Breast epithelium (tissue), 4 donors: ENCODE measurements at regions not wholly inside any gene's neighbourhood (a gene's known extent, or its start where the extent isn't known, plus 50 kb on each side); places are given as distances from the start of the nearest gene placed in this dataset.

Source experiments
- DNase-seq, 2 donors: peaks; one replicate each; pipeline ENCODE4 v3.0.0-alpha.2; 2019; ENCODE audit warnings: low spot score in 2 of 2
- H3K27ac ChIP-seq, 2 donors: fragments of 200-600 bp; sonication (generic) in 1 of 2; one replicate each; pipeline ENCODE4 v1.5.1; 2016 to 2019; ENCODE audit warnings: mild to moderate bottlenecking in 1 of 2
- H3K27me3 ChIP-seq, 2 donors: fragments of 200-600 bp; sonication (generic) in 1 of 2; one replicate each; pipeline versions ENCODE4 v1.5.1 to v1.6.0; 2017 to 2019; ENCODE audit warnings: control low read depth in 1 of 2, mild to moderate bottlenecking in 1 of 2
- H3K36me3 ChIP-seq: fragments of 200-600 bp; one replicate; pipeline ENCODE4 v1.5.1; 2019
- H3K4me1 ChIP-seq, 2 donors: fragments of 200-600 bp; sonication (generic); one replicate each; pipeline ENCODE4 v1.5.1; 2016 to 2019; ENCODE audit warnings: control low read depth in 1 of 2
- H3K4me3 ChIP-seq, 3 donors: fragments of 200-600 bp; sonication (generic); 1 replicate in 2 of 3; 2 replicates in 1 of 3; pipeline ENCODE4 v1.5.1; 2016 to 2019; ENCODE audit warnings: mild to moderate bottlenecking in 3 of 3, moderate library complexity in 2 of 3
- H3K9me3 ChIP-seq, 2 donors: fragments of 200-600 bp; sonication (generic) in 1 of 2; one replicate each; pipeline ENCODE4 v1.5.1; 2016 to 2019; ENCODE audit warnings: control low read depth in 1 of 2
- CTCF ChIP-seq, 3 donors: fragments of 450-650 bp; IDR thresholded peaks; one replicate each; pipeline ENCODE4 v1.5.1; 2016 to 2017; ENCODE audit warnings: antibody characterized with exemption in 3 of 3, mild to moderate bottlenecking in 3 of 3, moderate library complexity in 3 of 3
- POLR2A ChIP-seq: fragments of 450-650 bp; IDR thresholded peaks from one replicate; pipeline ENCODE4 v1.6.1; 2016; ENCODE audit warnings: antibody characterized with exemption, mild to moderate bottlenecking, moderate library complexity
- POLR2AphosphoS5 ChIP-seq, 3 donors: sonication (generic); formaldehyde crosslinking; IDR thresholded peaks; one replicate each; pipeline ENCODE4 v1.6.1; 2017; ENCODE audit warnings: antibody characterized with exemption in 3 of 3
- intact Hi-C: fragments of 100-400 bp; cut with DNase I; formaldehyde crosslinking; loops from one replicate; pipeline ENCODE4 v1.15.1; 2023; ENCODE audit warnings: low total_unique reads

- no peaks in the 10 kb centered on the region for H3K9me3 ChIP-seq
- H3K27me3 ChIP-seq: no peaks in the 10 kb centered on the region
- no peak overlapping the region for H3K4me3 ChIP-seq
- TF ChIP-seq POLR2AphosphoS5 (IDR thresholded peaks at IDR 0.05) (no peak), CTCF (IDR thresholded peaks at IDR 0.05) (no peak), POLR2A (no peak)
- H3K4me1 ChIP-seq: no peaks in the 10 kb centered on the region
- DNase-seq: no peak
- H3K36me3 ChIP-seq: no peaks in the 10 kb centered on the region
- intact Hi-C loops: no loop called here
- H3K27ac ChIP-seq: no peak overlapping the region
Observed at GRCh38 chr16:63442246-63442645, 1406.0 kb upstream of the CDH8 start.

GRCh38 chr16:63426275-63426870 is 1390.1 kb upstream of the CDH8 start:
- TF ChIP-seq POLR2A: no peak
- TF ChIP-seq POLR2AphosphoS5 (IDR thresholded peaks at IDR 0.05): no peak
- TF ChIP-seq CTCF (IDR thresholded peaks at IDR 0.05): no peak
- H3K4me1 ChIP-seq: no peaks in the 10 kb centered on the region
- H3K27me3 ChIP-seq: no peaks in the 10 kb centered on the region
- no peak for DNase-seq
- H3K9me3 ChIP-seq: no peaks in the 10 kb centered on the region
- intact Hi-C loops: no loop called here
- H3K27ac ChIP-seq: no peak overlapping the region
- no peaks in the 10 kb centered on the region for H3K36me3 ChIP-seq
- H3K4me3 ChIP-seq: no peak overlapping the region

GRCh38 chr16:63422715-63423114 is 1386.5 kb upstream of the CDH8 start:
- H3K36me3 ChIP-seq: no peaks in the 10 kb centered on the region
- intact Hi-C loops: no loop called here
- H3K27me3 ChIP-seq: no peaks in the 10 kb centered on the region
- H3K27ac ChIP-seq: no peak overlapping the region
- no peaks in the 10 kb centered on the region for H3K9me3 ChIP-seq
- no peak for DNase-seq
- H3K4me3 ChIP-seq: no peak overlapping the region
- TF ChIP-seq POLR2A: no peak
- no peak for TF ChIP-seq CTCF (IDR thresholded peaks at IDR 0.05)
- H3K4me1 ChIP-seq: no peaks in the 10 kb centered on the region

GRCh38 chr16:63416712-63417111 is 1380.5 kb upstream of the CDH8 start:
- DNase-seq: no peak
- no peak overlapping the region for H3K4me3 ChIP-seq
- H3K4me1 ChIP-seq: no peaks in the 10 kb centered on the region
- H3K27ac ChIP-seq: no peak overlapping the region
- intact Hi-C loops: no loop called here
- no peaks in the 10 kb centered on the region for H3K36me3 ChIP-seq
- no peaks in the 10 kb centered on the region for H3K9me3 ChIP-seq
- no peaks in the 10 kb centered on the region for H3K27me3 ChIP-seq
- TF ChIP-seq CTCF (IDR thresholded peaks at IDR 0.05): no peak
- TF ChIP-seq POLR2A: no peak
- no peak for TF ChIP-seq POLR2AphosphoS5 (IDR thresholded peaks at IDR 0.05)

GRCh38 chr16:63415014-63415413 is 1378.8 kb upstream of the CDH8 start:
- no peak for DNase-seq
- Histone ChIP-seq H3K4me1 (no peaks in the 10 kb centered on the region), H3K27ac (no peak overlapping the region), H3K36me3 (no peaks in the 10 kb centered on the region), H3K4me3 (no peak overlapping the region), H3K27me3 (no peaks in the 10 kb centered on the region), H3K9me3 (no peaks in the 10 kb centered on the region)
- intact Hi-C loops: no loop called here
- TF ChIP-seq POLR2A (no peak), CTCF (IDR thresholded peaks at IDR 0.05) (no peak), POLR2AphosphoS5 (IDR thresholded peaks at IDR 0.05) (no peak)
